ENCODE measurements at regions not wholly inside any gene's neighbourhood (a gene's known extent, or its start where the extent isn't known, plus 50 kb on each side); places are given as distances from the start of the nearest gene placed in this dataset.

DNA sequence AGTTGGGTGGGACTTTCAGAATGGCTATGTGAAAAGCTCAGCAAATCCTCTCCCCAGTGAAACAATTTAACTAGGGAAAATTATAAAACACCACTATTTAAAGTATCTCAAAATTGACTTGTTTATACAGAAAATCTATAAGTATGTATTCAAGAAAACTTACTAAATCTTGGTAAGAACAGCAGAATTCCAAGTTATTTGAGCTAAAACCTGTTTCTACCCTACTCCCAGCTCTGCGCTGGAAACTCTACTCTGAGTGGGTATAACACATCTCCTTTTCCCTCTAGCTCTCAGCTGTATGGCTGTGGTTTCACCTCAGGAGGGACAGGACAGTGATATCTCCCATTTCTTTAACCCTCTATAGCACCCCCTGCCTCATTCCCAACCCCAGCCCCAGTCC, 295.2 kb upstream of the POGK start:
- H3K4me2 ChIP-seq (ENCODE audit: low read length): no peak overlapping the region
- H3K4me1 ChIP-seq (ENCODE audit: control insufficient read depth, low read depth, low read length): no peaks in the 10 kb centered on the region
- no peak overlapping the region for H3K9ac ChIP-seq (ENCODE audit: low read length)
- H3K23ac ChIP-seq (ENCODE audit: low read length): no peak overlapping the region
- no peak overlapping the region for H2AK5ac ChIP-seq (ENCODE audit: low read length)
- H2BK120ac ChIP-seq (ENCODE audit: low read depth, low read length): no peak overlapping the region
- no peak overlapping the region for H3K27ac ChIP-seq (ENCODE audit: low read depth, low read length)
- DNase-seq: no peak
- H4K5ac ChIP-seq (ENCODE audit: low read length): no peak overlapping the region
- H3K18ac ChIP-seq (ENCODE audit: low read length): no peak overlapping the region
- no peak overlapping the region for H4K8ac ChIP-seq (ENCODE audit: low read depth, low read length)
- no peak overlapping the region for H3K4ac ChIP-seq (ENCODE audit: low read depth, low read length)
- H2BK15ac ChIP-seq (replicated peaks; ENCODE audit: low read depth): no peak overlapping the region
- H3K27me3 ChIP-seq (ENCODE audit: insufficient read depth, low read length, poor library complexity): no peaks in the 10 kb centered on the region
- no peaks in the 10 kb centered on the region for H3K36me3 ChIP-seq (ENCODE audit: control insufficient read depth, insufficient read depth, low read length)
- H2BK5ac ChIP-seq (ENCODE audit: low read length): no peak overlapping the region
- no peak overlapping the region for H3K56ac ChIP-seq (ENCODE audit: low read length)
- H3K79me1 ChIP-seq (ENCODE audit: low read length): no peaks in the 10 kb centered on the region
- no peak overlapping the region for H3K4me3 ChIP-seq (ENCODE audit: low read length)
- WGBS (ENCODE audit: extremely low coverage, insufficient coverage, low lambda C conversion rate): no CpG with 5 or more reads among the region's 1 CpG
- no peaks in the 10 kb centered on the region for H3K79me2 ChIP-seq (ENCODE audit: control insufficient read depth, insufficient read depth, low read length)

DNA sequence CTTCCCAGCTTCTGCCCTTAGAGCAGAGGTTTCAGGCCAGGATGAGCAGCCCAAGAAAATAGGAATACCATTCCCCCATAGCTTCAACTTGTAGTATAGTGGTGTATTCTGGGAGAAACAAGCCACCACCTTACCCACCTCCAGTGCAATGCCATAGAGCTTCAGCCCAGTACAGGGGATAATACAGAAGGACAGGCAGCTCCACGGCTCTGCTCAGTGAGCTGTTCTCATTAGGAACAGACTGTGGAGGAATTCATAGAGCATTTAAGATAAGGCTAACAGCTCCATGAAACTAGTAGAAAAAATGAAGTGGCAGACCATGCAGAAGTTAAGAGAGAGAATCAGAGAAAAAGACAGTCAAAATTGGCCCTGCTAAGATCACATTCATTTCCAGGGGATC, 294.7 kb upstream of the POGK start:
- H2BK15ac ChIP-seq (replicated peaks; ENCODE audit: low read depth): no peak overlapping the region
- H2AK5ac ChIP-seq (ENCODE audit: low read length): no peak overlapping the region

DNA sequence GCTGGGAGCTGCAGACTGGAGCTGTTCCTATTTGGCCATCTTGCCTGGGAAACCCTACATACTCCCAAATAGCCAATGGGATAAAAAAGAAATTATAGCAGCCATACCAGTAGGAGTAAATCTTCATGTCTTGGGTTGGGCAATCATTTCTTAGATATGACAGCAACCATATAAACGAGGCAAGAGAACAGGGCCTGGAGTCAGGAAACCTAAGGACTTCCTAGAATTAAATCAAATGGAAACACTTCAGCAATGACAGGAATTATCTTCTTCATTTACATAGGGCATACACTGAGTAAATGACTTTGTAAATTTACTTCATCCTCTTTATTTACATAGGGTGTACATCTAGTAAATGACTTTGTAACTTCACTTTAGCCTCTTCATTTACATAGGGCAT, 286.6 kb upstream of the POGK start:
- no peak overlapping the region for H2BK15ac ChIP-seq (replicated peaks; ENCODE audit: low read depth)
- H3K4me2 ChIP-seq (ENCODE audit: low read length): no peak overlapping the region
- no peak overlapping the region for H3K9ac ChIP-seq (ENCODE audit: low read length)
- no peaks in the 10 kb centered on the region for H3K36me3 ChIP-seq (ENCODE audit: control insufficient read depth, insufficient read depth, low read length)
- no peak overlapping the region for H3K56ac ChIP-seq (ENCODE audit: low read length)
- H2AK5ac ChIP-seq (ENCODE audit: low read length): no peak overlapping the region
- no peak overlapping the region for H3K4me3 ChIP-seq (ENCODE audit: low read length)
- H3K79me2 ChIP-seq (ENCODE audit: control insufficient read depth, insufficient read depth, low read length): no peaks in the 10 kb centered on the region
- H3K4me1 ChIP-seq (ENCODE audit: control insufficient read depth, low read depth, low read length): no peaks in the 10 kb centered on the region
- H3K79me1 ChIP-seq (ENCODE audit: low read length): no peaks in the 10 kb centered on the region
- no CpG with 5 or more reads among the region's 1 CpG for WGBS (ENCODE audit: extremely low coverage, insufficient coverage, low lambda C conversion rate)
- H3K4ac ChIP-seq (ENCODE audit: low read depth, low read length): no peak overlapping the region
- H3K27me3 ChIP-seq (ENCODE audit: insufficient read depth, low read length, poor library complexity): no peaks in the 10 kb centered on the region
- H3K23ac ChIP-seq (ENCODE audit: low read length): no peak overlapping the region
- no peak overlapping the region for H3K18ac ChIP-seq (ENCODE audit: low read length)
- H2BK5ac ChIP-seq (ENCODE audit: low read length): no peak overlapping the region
- no peak overlapping the region for H4K8ac ChIP-seq (ENCODE audit: low read depth, low read length)
- H3K27ac ChIP-seq (ENCODE audit: low read depth, low read length): no peak overlapping the region
- H4K5ac ChIP-seq (ENCODE audit: low read length): no peak overlapping the region
- no peak for DNase-seq
- no peak overlapping the region for H2BK120ac ChIP-seq (ENCODE audit: low read depth, low read length)

More for the DNA sequence above, 294.7 kb upstream of the POGK start:
- no peaks in the 10 kb centered on the region for H3K79me1 ChIP-seq (ENCODE audit: low read length)
- H3K23ac ChIP-seq (ENCODE audit: low read length): no peak overlapping the region
- WGBS (ENCODE audit: extremely low coverage, insufficient coverage, low lambda C conversion rate): no CpG with 5 or more reads among the region's 1 CpG
- no peaks in the 10 kb centered on the region for H3K79me2 ChIP-seq (ENCODE audit: control insufficient read depth, insufficient read depth, low read length)
- no peak overlapping the region for H3K4ac ChIP-seq (ENCODE audit: low read depth, low read length)
- no peak overlapping the region for H4K5ac ChIP-seq (ENCODE audit: low read length)
- no peak overlapping the region for H3K27ac ChIP-seq (ENCODE audit: low read depth, low read length)
- no peak for DNase-seq
- no peak overlapping the region for H3K56ac ChIP-seq (ENCODE audit: low read length)
- no peak overlapping the region for H4K8ac ChIP-seq (ENCODE audit: low read depth, low read length)
- H3K27me3 ChIP-seq (ENCODE audit: insufficient read depth, low read length, poor library complexity): no peaks in the 10 kb centered on the region
- H3K4me3 ChIP-seq (ENCODE audit: low read length): no peak overlapping the region
- no peak overlapping the region for H2BK120ac ChIP-seq (ENCODE audit: low read depth, low read length)
- no peak overlapping the region for H3K4me2 ChIP-seq (ENCODE audit: low read length)
- no peak overlapping the region for H3K18ac ChIP-seq (ENCODE audit: low read length)
- H2BK5ac ChIP-seq (ENCODE audit: low read length): no peak overlapping the region
- no peaks in the 10 kb centered on the region for H3K4me1 ChIP-seq (ENCODE audit: control insufficient read depth, low read depth, low read length)
- H3K9ac ChIP-seq (ENCODE audit: low read length): no peak overlapping the region
- H3K36me3 ChIP-seq (ENCODE audit: control insufficient read depth, insufficient read depth, low read length): no peaks in the 10 kb centered on the region

DNA sequence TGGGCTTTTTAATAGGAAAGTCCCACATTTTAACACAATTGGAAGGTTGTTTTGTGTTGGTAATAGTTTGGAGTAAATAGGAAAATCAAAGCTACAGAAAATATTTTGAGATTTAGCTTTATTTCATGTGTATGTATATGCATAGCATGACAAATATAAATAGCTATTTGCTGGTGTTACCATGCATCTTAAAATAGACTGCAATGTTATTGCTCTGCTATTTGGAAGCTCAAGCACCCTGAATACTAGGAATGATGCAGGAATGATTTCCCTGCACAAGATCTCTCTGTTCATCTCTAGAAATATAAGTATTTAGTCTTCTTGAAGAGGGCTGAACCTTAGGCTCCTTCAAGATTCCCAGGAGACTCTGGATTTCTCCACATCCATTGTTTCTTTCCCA, 268.3 kb upstream of the POGK start:
- H3K79me1 ChIP-seq (ENCODE audit: low read length): no peaks in the 10 kb centered on the region
- no peak overlapping the region for H2BK15ac ChIP-seq (replicated peaks; ENCODE audit: low read depth)
- no peaks in the 10 kb centered on the region for H3K79me2 ChIP-seq (ENCODE audit: control insufficient read depth, insufficient read depth, low read length)
- H4K5ac ChIP-seq (ENCODE audit: low read length): no peak overlapping the region
- no peak overlapping the region for H3K4ac ChIP-seq (ENCODE audit: low read depth, low read length)
- H2BK120ac ChIP-seq (ENCODE audit: low read depth, low read length): no peak overlapping the region
- no peaks in the 10 kb centered on the region for H3K36me3 ChIP-seq (ENCODE audit: control insufficient read depth, insufficient read depth, low read length)
- H3K4me1 ChIP-seq (ENCODE audit: control insufficient read depth, low read depth, low read length): no peaks in the 10 kb centered on the region
- no peak overlapping the region for H3K56ac ChIP-seq (ENCODE audit: low read length)
- no peak overlapping the region for H3K23ac ChIP-seq (ENCODE audit: low read length)
- no peak for DNase-seq
- H3K27me3 ChIP-seq (ENCODE audit: insufficient read depth, low read length, poor library complexity): no peaks in the 10 kb centered on the region
- H3K4me2 ChIP-seq (ENCODE audit: low read length): no peak overlapping the region
- no peak overlapping the region for H4K8ac ChIP-seq (ENCODE audit: low read depth, low read length)
- H2BK5ac ChIP-seq (ENCODE audit: low read length): no peak overlapping the region
- H3K27ac ChIP-seq (ENCODE audit: low read depth, low read length): no peak overlapping the region
- no peak overlapping the region for H3K18ac ChIP-seq (ENCODE audit: low read length)
- H3K9ac ChIP-seq (ENCODE audit: low read length): no peak overlapping the region
- no peak overlapping the region for H3K4me3 ChIP-seq (ENCODE audit: low read length)
- no peak overlapping the region for H2AK5ac ChIP-seq (ENCODE audit: low read length)

DNA sequence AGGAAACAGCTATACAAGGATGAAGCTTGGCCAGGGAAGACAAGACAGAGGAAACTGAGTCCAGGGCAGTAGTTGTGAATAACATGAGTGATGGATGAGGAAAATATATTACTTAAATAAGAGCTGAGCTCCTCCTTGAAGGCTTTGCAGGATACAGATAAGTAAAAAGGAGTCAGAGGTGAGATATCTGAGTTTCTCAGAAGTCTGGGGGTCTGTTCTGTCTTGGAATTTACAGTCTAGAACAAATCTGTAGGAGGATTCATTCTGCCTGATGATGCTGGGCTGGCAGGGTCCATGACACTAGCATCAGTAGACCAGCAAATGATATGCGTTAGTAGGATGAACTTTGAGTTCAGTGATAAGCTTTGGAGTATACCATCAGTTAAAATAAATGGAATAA, 266.1 kb upstream of the POGK start:
- WGBS (ENCODE audit: extremely low coverage, insufficient coverage, low lambda C conversion rate): no CpG with 5 or more reads among the region's 1 CpG
- H3K18ac ChIP-seq (ENCODE audit: low read length): no peak overlapping the region
- H4K8ac ChIP-seq (ENCODE audit: low read depth, low read length): no peak overlapping the region
- H3K4me1 ChIP-seq (ENCODE audit: control insufficient read depth, low read depth, low read length): no peaks in the 10 kb centered on the region
- no peak overlapping the region for H2BK5ac ChIP-seq (ENCODE audit: low read length)
- no peak overlapping the region for H4K5ac ChIP-seq (ENCODE audit: low read length)
- H3K4ac ChIP-seq (ENCODE audit: low read depth, low read length): no peak overlapping the region
- no peak overlapping the region for H3K27ac ChIP-seq (ENCODE audit: low read depth, low read length)
- H3K79me1 ChIP-seq (ENCODE audit: low read length): no peaks in the 10 kb centered on the region
- H3K36me3 ChIP-seq (ENCODE audit: control insufficient read depth, insufficient read depth, low read length): no peaks in the 10 kb centered on the region
- H3K9ac ChIP-seq (ENCODE audit: low read length): no peak overlapping the region
- no peak overlapping the region for H2BK15ac ChIP-seq (replicated peaks; ENCODE audit: low read depth)
- no peak overlapping the region for H3K4me3 ChIP-seq (ENCODE audit: low read length)
- no peak overlapping the region for H3K56ac ChIP-seq (ENCODE audit: low read length)
- no peak overlapping the region for H2BK120ac ChIP-seq (ENCODE audit: low read depth, low read length)
- H3K27me3 ChIP-seq (ENCODE audit: insufficient read depth, low read length, poor library complexity): no peaks in the 10 kb centered on the region
- H3K4me2 ChIP-seq (ENCODE audit: low read length): no peak overlapping the region
- no peak for DNase-seq
- no peaks in the 10 kb centered on the region for H3K79me2 ChIP-seq (ENCODE audit: control insufficient read depth, insufficient read depth, low read length)
- H3K23ac ChIP-seq (ENCODE audit: low read length): no peak overlapping the region
- no peak overlapping the region for H2AK5ac ChIP-seq (ENCODE audit: low read length)

DNA sequence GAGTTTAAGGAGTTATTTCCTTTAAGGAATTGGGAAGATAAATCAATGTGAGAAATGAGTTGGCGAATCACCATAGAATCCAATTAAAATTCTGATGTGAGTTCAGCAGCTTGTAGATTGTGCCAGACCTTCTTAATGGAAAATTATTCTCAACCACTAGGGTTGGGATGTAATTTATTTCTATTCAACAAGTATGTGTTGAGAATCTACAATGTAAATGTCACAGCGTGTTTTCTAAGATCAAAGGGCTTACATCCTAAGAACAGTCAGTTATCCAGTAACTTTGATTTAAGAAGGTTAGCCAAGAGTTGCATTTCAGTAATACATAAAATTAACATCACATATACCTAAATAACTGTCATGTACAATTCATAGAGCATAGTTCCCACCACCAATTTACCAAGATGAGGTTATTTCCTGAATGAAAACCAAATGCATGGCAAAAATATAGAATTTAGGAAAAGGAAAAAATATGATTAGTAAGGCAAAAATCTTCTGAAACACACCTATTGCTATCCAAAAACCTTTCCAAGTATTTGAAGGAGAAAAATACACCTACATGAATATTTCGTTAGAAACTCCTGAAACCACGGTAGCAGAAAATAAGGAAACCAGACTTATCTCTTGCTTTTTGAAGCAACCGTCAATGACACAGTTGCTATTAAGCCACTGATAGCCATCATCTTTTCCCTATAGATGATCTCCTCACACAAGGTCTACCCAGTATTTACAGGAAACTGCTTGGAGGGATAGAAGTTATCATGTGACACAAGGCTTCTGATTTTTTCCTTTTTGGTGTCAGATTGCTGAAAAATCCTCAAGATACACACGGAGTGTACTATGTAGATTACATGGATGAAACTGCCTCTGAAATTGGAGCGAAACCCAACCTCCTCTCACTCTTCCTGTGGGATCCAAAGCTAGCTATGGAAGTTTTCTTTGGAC, 259.4 kb upstream of the POGK start:
- H3K23ac ChIP-seq (ENCODE audit: low read length): no peak overlapping the region
- no peak overlapping the region for H4K5ac ChIP-seq (ENCODE audit: low read length)
- no peak overlapping the region for H4K8ac ChIP-seq (ENCODE audit: low read depth, low read length)
- no peak overlapping the region for H3K4me2 ChIP-seq (ENCODE audit: low read length)
- no peak overlapping the region for H3K4me3 ChIP-seq (ENCODE audit: low read length)
- H3K79me1 ChIP-seq (ENCODE audit: low read length): no peaks in the 10 kb centered on the region
- H2BK15ac ChIP-seq (replicated peaks; ENCODE audit: low read depth): no peak overlapping the region
- no peaks in the 10 kb centered on the region for H3K36me3 ChIP-seq (ENCODE audit: control insufficient read depth, insufficient read depth, low read length)
- H3K79me2 ChIP-seq (ENCODE audit: control insufficient read depth, insufficient read depth, low read length): no peaks in the 10 kb centered on the region
- WGBS (ENCODE audit: extremely low coverage, insufficient coverage, low lambda C conversion rate): no CpG with 5 or more reads among the region's 7 CpGs
- H2AK5ac ChIP-seq (ENCODE audit: low read length): no peak overlapping the region
- H3K18ac ChIP-seq (ENCODE audit: low read length): no peak overlapping the region
- H3K4ac ChIP-seq (ENCODE audit: low read depth, low read length): no peak overlapping the region
- DNase-seq: no peak
- H3K9ac ChIP-seq (ENCODE audit: low read length): no peak overlapping the region
- H2BK5ac ChIP-seq (ENCODE audit: low read length): no peak overlapping the region
- no peak overlapping the region for H3K27ac ChIP-seq (ENCODE audit: low read depth, low read length)
- no peak overlapping the region for H3K56ac ChIP-seq (ENCODE audit: low read length)
- no peak overlapping the region for H2BK120ac ChIP-seq (ENCODE audit: low read depth, low read length)
- H3K4me1 ChIP-seq (ENCODE audit: control insufficient read depth, low read depth, low read length): no peaks in the 10 kb centered on the region
- H3K27me3 ChIP-seq (ENCODE audit: insufficient read depth, low read length, poor library complexity): no peaks in the 10 kb centered on the region
